Endothelial cell of umbilical vein (primary cell): ENCODE measurements at regions not wholly inside any gene's neighbourhood (a gene's known extent, or its start where the extent isn't known, plus 50 kb on each side); places are given as distances from the start of the nearest gene placed in this dataset.

Experiments
- BruUV-seq: library from RNA; stranded (reverse); fragments of 400-500 nt; replicated peaks from 2 replicates; lab custom pipeline; 2021; lab: Mats Ljungman, UMichigan
- CTCF ChIA-PET: fragments of 300-600, 350-600 bp; sonication (Branson Sonifier 250); formaldehyde crosslinking; loops from one replicate; lab custom pipeline; 2021; ENCODE audit warnings: antibody characterized with exemption, inconsistent platforms; lab: Charles Lee
- POLR2A ChIA-PET: fragments of 300-600, 350-600 bp; sonication (Branson Sonifier 250); formaldehyde crosslinking; loops from one replicate; lab custom pipeline; 2021; ENCODE audit warnings: antibody characterized with exemption, inconsistent platforms; lab: Charles Lee
- DNase-seq: peaks from one replicate; pipeline ENCODE4 v3.0.0-alpha.2; 2011; ENCODE audit warnings: low read depth, low spot score
- FAIRE-seq: peaks from 2 replicates; lab custom pipeline; 2011; peaks lifted over from hg19 to GRCh38; lab: Jason Lieb, UNC
- H2AFZ ChIP-seq: 2 replicates; pipeline ENCODE4 v1.6.0; 2012; ENCODE audit warnings: low read depth, low read length, control low read depth, inconsistent platforms
- H3K27ac ChIP-seq: 2 replicates; pipeline ENCODE4 v1.5.1; 2011; ENCODE audit warnings: low read depth, mild to moderate bottlenecking, control low read depth, low read length, moderate library complexity; ENCODE audit not compliant: insufficient read depth
- H3K27me3 ChIP-seq, 2 experiments: 2 replicates each; pipeline versions ENCODE4 v1.6.0 to v1.6.1; 2011; ENCODE audit warnings: low read length in 2 of 2, mixed read lengths in 1 of 2; ENCODE audit not compliant: control insufficient read depth in 2 of 2, insufficient read depth in 2 of 2
- H3K36me3 ChIP-seq, 2 experiments: 2 replicates in 1 of 2; 3 replicates in 1 of 2; pipeline ENCODE4 v1.5.1; 2011; ENCODE audit warnings: low read length in 2 of 2, mild to moderate bottlenecking in 1 of 2, moderate library complexity in 1 of 2; ENCODE audit not compliant: control insufficient read depth in 2 of 2, insufficient read depth in 2 of 2; ENCODE audit errors: extremely low read depth in 1 of 2
- H3K4me1 ChIP-seq: 3 replicates; pipeline ENCODE4 v1.5.1; 2011; ENCODE audit warnings: mild to moderate bottlenecking, low read length; ENCODE audit not compliant: control insufficient read depth, insufficient read depth; ENCODE audit errors: extremely low read depth
- H3K4me2 ChIP-seq: 2 replicates; pipeline ENCODE4 v1.6.1; 2011; ENCODE audit warnings: low read length, control low read depth, mixed read lengths; ENCODE audit not compliant: insufficient read depth
- H3K4me3 ChIP-seq, 3 experiments: fragments of 200-600 bp in 1 of 3; sonication (generic), shearing (Covaris generic) in 1 of 3; replicated peaks in 1 of 3; 2 replicates each; pipeline ENCODE4 v1.5.1; 2011 to 2016; ENCODE audit warnings: control low read depth in 3 of 3, low read length in 3 of 3, mild to moderate bottlenecking in 2 of 3, inconsistent platforms in 1 of 3, low read depth in 1 of 3, moderate library complexity in 1 of 3; ENCODE audit not compliant: insufficient read depth in 1 of 3
- H3K79me2 ChIP-seq: 2 replicates; pipeline ENCODE4 v1.6.0; 2012; ENCODE audit warnings: low read length, inconsistent platforms; ENCODE audit not compliant: control insufficient read depth, insufficient read depth
- H3K9ac ChIP-seq: replicated peaks from 2 replicates; pipeline ENCODE3; 2011; ENCODE audit warnings: low read length, control low read depth; ENCODE audit not compliant: insufficient read depth; ENCODE audit errors: extremely low read depth
- H3K9me1 ChIP-seq: replicated peaks from 3 replicates; pipeline ENCODE4 v1.6.0; 2011; ENCODE audit warnings: mild to moderate bottlenecking, low read length; ENCODE audit not compliant: control insufficient read depth, insufficient read depth; ENCODE audit errors: extremely low read depth
- H3K9me3 ChIP-seq: replicated peaks from 2 replicates; pipeline ENCODE4 v1.5.1; 2012; ENCODE audit warnings: low read length, inconsistent platforms; ENCODE audit not compliant: control insufficient read depth, insufficient read depth
- H4K20me1 ChIP-seq: replicated peaks from 2 replicates; pipeline ENCODE3; 2011; ENCODE audit warnings: mild to moderate bottlenecking, low read length; ENCODE audit not compliant: control insufficient read depth, insufficient read depth; ENCODE audit errors: extremely low read depth
- EZH2 ChIP-seq: IDR thresholded peaks from 2 replicates; pipeline ENCODE4 v1.6.1; 2012; ENCODE audit warnings: borderline replicate concordance, low read depth, mild to moderate bottlenecking, moderate library complexity, low read length, inconsistent platforms; ENCODE audit not compliant: severe bottlenecking
- FOS ChIP-seq: IDR thresholded peaks from 2 replicates; pipeline ENCODE4 v1.6.1; 2011; ENCODE audit warnings: mild to moderate bottlenecking, low read length, moderate library complexity, borderline replicate concordance; ENCODE audit not compliant: insufficient read depth
- GATA2 ChIP-seq: IDR thresholded peaks from 2 replicates; pipeline ENCODE4 v1.7.0; 2011; ENCODE audit warnings: low read depth, mild to moderate bottlenecking, moderate library complexity, mixed read lengths, low read length; ENCODE audit not compliant: insufficient read length, insufficient read depth
- JUN ChIP-seq: IDR thresholded peaks from 2 replicates; pipeline ENCODE4 v1.6.1; 2011; ENCODE audit warnings: borderline replicate concordance, low read depth; ENCODE audit not compliant: insufficient read length, insufficient read depth
- MYC ChIP-seq: IDR thresholded peaks from one replicate; pipeline ENCODE4 v1.6.1; 2011; ENCODE audit warnings: mild to moderate bottlenecking, low read depth, low read length
- POLR2A ChIP-seq: IDR thresholded peaks from 2 replicates; pipeline ENCODE4 v1.6.1; 2012; ENCODE audit warnings: low read depth, mild to moderate bottlenecking, control low read depth, low read length
- POLR2AphosphoS5 ChIP-seq: IDR thresholded peaks from 2 replicates; pipeline ENCODE4 v1.6.1; 2012; ENCODE audit warnings: low read depth, mild to moderate bottlenecking, control low read depth, low read length, moderate library complexity; ENCODE audit not compliant: insufficient read depth
- dilution Hi-C: fragments of 300-500 bp; cut with MboI; formaldehyde crosslinking; loops from one replicate; pipeline ENCODE4 v1.15.0; 2019; ENCODE audit warnings: low sequenced_read_pairs; ENCODE audit not compliant: extremely low pct_ligation_motif_present
- intact Hi-C: fragments of 100-400 bp; cut with micrococcal nuclease; formaldehyde crosslinking; loops from one replicate; pipeline ENCODE4 v1.10.0; 2022
- TF ChIP-seq, protein P1 (sequence below), 2 donors: IDR thresholded peaks; 1 replicate in 1 of 2; 2 replicates in 1 of 2; pipeline ENCODE4 v1.5.1; 2011; ENCODE audit warnings: low read length in 2 of 2, mild to moderate bottlenecking in 2 of 2, moderate library complexity in 2 of 2, control low read depth in 1 of 2, inconsistent platforms in 1 of 2, low read depth in 1 of 2; ENCODE audit not compliant: insufficient read depth in 1 of 2; ENCODE audit errors: extremely low read depth in 1 of 2
- TF ChIP-seq, protein P2 (sequence below): IDR thresholded peaks from 2 replicates; pipeline ENCODE4 v1.6.1; 2011; ENCODE audit not compliant: insufficient read depth, insufficient read length

DNA sequence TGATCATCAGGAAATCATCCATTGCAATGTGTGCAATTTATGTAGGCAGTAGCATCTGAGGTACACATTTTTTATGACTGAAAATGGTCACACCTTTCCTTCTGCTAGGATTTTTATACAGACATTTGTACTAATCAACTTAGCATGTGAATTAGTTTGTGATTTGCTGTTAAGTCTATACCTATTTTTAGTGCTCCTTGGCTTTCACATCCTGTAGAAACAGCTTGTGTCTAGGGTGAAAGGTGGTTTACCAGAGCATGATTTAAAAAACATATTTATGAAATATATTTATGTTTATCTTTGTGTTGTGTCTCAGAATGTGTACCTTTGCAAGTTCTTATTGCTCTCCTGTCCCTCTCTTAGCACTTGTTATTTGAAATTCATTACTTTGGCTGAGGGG is 916.0 kb downstream of the TECRL start:
- no peak for TF ChIP-seq POLR2A
- TF ChIP-seq, protein P1, sequence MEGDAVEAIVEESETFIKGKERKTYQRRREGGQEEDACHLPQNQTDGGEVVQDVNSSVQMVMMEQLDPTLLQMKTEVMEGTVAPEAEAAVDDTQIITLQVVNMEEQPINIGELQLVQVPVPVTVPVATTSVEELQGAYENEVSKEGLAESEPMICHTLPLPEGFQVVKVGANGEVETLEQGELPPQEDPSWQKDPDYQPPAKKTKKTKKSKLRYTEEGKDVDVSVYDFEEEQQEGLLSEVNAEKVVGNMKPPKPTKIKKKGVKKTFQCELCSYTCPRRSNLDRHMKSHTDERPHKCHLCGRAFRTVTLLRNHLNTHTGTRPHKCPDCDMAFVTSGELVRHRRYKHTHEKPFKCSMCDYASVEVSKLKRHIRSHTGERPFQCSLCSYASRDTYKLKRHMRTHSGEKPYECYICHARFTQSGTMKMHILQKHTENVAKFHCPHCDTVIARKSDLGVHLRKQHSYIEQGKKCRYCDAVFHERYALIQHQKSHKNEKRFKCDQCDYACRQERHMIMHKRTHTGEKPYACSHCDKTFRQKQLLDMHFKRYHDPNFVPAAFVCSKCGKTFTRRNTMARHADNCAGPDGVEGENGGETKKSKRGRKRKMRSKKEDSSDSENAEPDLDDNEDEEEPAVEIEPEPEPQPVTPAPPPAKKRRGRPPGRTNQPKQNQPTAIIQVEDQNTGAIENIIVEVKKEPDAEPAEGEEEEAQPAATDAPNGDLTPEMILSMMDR (IDR thresholded peaks at IDR 0.05; ENCODE audit: extremely low read depth in 1 of 2, insufficient read depth in 1 of 2, low read depth in 1 of 2, low read length in 2 of 2): no peak
- TF ChIP-seq JUN: no peak
- TF ChIP-seq EZH2: no peak
- TF ChIP-seq GATA2: no peak
- TF ChIP-seq, protein P2, sequence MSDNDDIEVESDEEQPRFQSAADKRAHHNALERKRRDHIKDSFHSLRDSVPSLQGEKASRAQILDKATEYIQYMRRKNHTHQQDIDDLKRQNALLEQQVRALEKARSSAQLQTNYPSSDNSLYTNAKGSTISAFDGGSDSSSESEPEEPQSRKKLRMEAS: no peak
- TF ChIP-seq MYC: no peak
- no peak for TF ChIP-seq POLR2AphosphoS5
- TF ChIP-seq FOS: no peak
- Histone ChIP-seq H2AFZ (no peak overlapping the region), H3K4me3 (no peak overlapping the region), H4K20me1 (no peaks in the 10 kb centered on the region), H3K79me2 (no peaks in the 10 kb centered on the region), H3K36me3 (no peaks in the 10 kb centered on the region), H3K27me3 (no peaks in the 10 kb centered on the region), H3K4me2 (no peak overlapping the region), H3K4me1 (no peaks in the 10 kb centered on the region), H3K27ac (no peak overlapping the region), H3K9ac (no peak overlapping the region), H3K9me1 (no peaks in the 10 kb centered on the region), H3K9me3 (peaks cover 8% of the 10 kb centered on the region)
- FAIRE-seq: no peak
- intact Hi-C loops (no loop called here), dilution Hi-C loops (no loop called here)
- POLR2A ChIA-PET: no interaction called here
- DNase-seq: no peak
- CTCF ChIA-PET: no interaction called here
- BruUV-seq: no TSS peak
